Urinary bladder (tissue), 4 donors: ENCODE measurements at regions not wholly inside any gene's neighbourhood (a gene's known extent, or its start where the extent isn't known, plus 50 kb on each side); places are given as distances from the start of the nearest gene placed in this dataset. TPM values are rescaled to one million over a fixed set of nuclear protein-coding genes. Genes with fewer than 3 reads are reported as not detected.
"Not testable (repeated sequence)": the region's sequence is repeated elsewhere in the genome, so short reads cannot be mapped to it uniquely, and the experiment has no call there.

Source experiments
- DNase-seq: peaks from one replicate; pipeline ENCODE4 v3.0.0-alpha.2; 2015; ENCODE audit errors: extremely low spot score
- H3K27ac ChIP-seq: one replicate; pipeline ENCODE4 v1.5.1; 2013; ENCODE audit warnings: low read depth, mild to moderate bottlenecking, moderate library complexity
- H3K36me3 ChIP-seq: one replicate; pipeline ENCODE4 v1.6.1; 2013; ENCODE audit warnings: mild to moderate bottlenecking, moderate library complexity; ENCODE audit not compliant: insufficient read depth
- H3K4me1 ChIP-seq: one replicate; pipeline ENCODE4 v1.6.1; 2013; ENCODE audit warnings: mild to moderate bottlenecking, moderate library complexity; ENCODE audit not compliant: insufficient read depth
- H3K4me3 ChIP-seq: one replicate; pipeline ENCODE4 v1.5.1; 2013; ENCODE audit warnings: low read depth, low read length
- WGBS: extraction: QIAGEN DNeasy Blood & Tissue Kit; methylation state at CpG from one replicate; pipeline ENCODE4 v1.1.7; 2013; 5-methylcytosine and 5-hydroxymethylcytosine counted together
- small RNA-seq: library from RNA; depleted of rRNA; stranded (forward); fragments of <200 nt; gene quantifications from one replicate; pipeline ENCODE3, GENCODE V24; 2014
- donor health status: healthy with polysubstance abuse.
- donor health status: healthy.

- WGBS, result 92% methylated on average over 3 of the region's 3 CpGs
- H3K36me3 ChIP-seq, H3K27ac ChIP-seq, DNase-seq, H3K4me1 ChIP-seq, H3K4me3 ChIP-seq: not testable (repeated sequence)
Observed at GRCh38 chr13:46451145-46451544, 64.1 kb upstream of the RUBCNL start.

- not testable (repeated sequence) for H3K4me3 ChIP-seq, H3K36me3 ChIP-seq, DNase-seq, H3K4me1 ChIP-seq, H3K27ac ChIP-seq
- WGBS, result 45% methylated on average over 2 of the region's 2 CpGs
Observed at GRCh38 chr13:46449949-46450348, 62.9 kb upstream of the RUBCNL start.

GRCh38 chr13:46448148-46448547 is 61.1 kb upstream of the RUBCNL start:
- not testable (repeated sequence) for H3K4me3 ChIP-seq
- 39% methylated on average over 3 of the region's 4 CpGs for WGBS

GRCh38 chr13:46437808-46438404 is 50.9 kb upstream of the RUBCNL start:
- H3K4me3 ChIP-seq, H3K4me1 ChIP-seq, DNase-seq, H3K36me3 ChIP-seq, H3K27ac ChIP-seq: not testable (repeated sequence)
- 65% methylated on average over 40 of the region's 40 CpGs for WGBS

More at GRCh38 chr13:46448148-46448547, 61.1 kb upstream of the RUBCNL start:
- DNase-seq, H3K4me1 ChIP-seq, H3K36me3 ChIP-seq, H3K27ac ChIP-seq: not testable (repeated sequence)

Small RNA genes in the stretch of these regions (small RNA-seq; reads per million reads assigned to genes)
- gene COX17P1, result not detected
